ENCODE measurements at regions not wholly inside any gene's neighbourhood (a gene's known extent, or its start where the extent isn't known, plus 50 kb on each side); places are given as distances from the start of the nearest gene placed in this dataset.
"Not testable (repeated sequence)": the region's sequence is repeated elsewhere in the genome, so short reads cannot be mapped to it uniquely, and the experiment has no call there.

GRCh38 chr21:7938223-7938622 lies 2583.2 kb upstream of the TPTE start:
- TF ChIP-seq EZH2phosphoT487 (conservative IDR thresholded peaks at IDR 0.05; ENCODE audit: low read length); CTCF (IDR thresholded peaks at IDR 0.05; ENCODE audit: insufficient read depth, low read length, poor library complexity, severe bottlenecking): not testable (repeated sequence)

Measured in SU-DHL-6 (cell line).